HepG2 (cell line): ENCODE measurements at regions not wholly inside any gene's neighbourhood (a gene's known extent, or its start where the extent isn't known, plus 50 kb on each side); places are given as distances from the start of the nearest gene placed in this dataset.
A peak's percentile ranks its signal among the peaks of the same experiment; 100 is the strongest.

Experiments
- FOXA1 ChIP-seq, 2 experiments: fragments of 450-650 bp in 1 of 2; sonication (generic) in 1 of 2; formaldehyde crosslinking in 1 of 2; IDR thresholded peaks; 2 replicates each; pipeline versions ENCODE4 v1.4.0 to v1.6.1; 2016 to 2020; ENCODE audit warnings: missing genetic modification reagents in 1 of 2
- HCFC1 ChIP-seq: fragments of 150-350 bp; IDR thresholded peaks from 2 replicates; pipeline ENCODE4 v1.6.1; 2014; ENCODE audit warnings: low read depth, low read length
- HNRNPK ChIP-seq: fragments of 200-400 bp; formaldehyde crosslinking; IDR thresholded peaks from 2 replicates; pipeline ENCODE4 v1.6.1; 2018; ENCODE audit warnings: low read length, low read depth, moderate library complexity, mild to moderate bottlenecking; ENCODE audit not compliant: poor library complexity, severe bottlenecking
- HNRNPLL ChIP-seq: fragments of 200-400 bp; formaldehyde crosslinking; IDR thresholded peaks from 2 replicates; pipeline ENCODE4 v1.6.1; 2017; ENCODE audit warnings: mild to moderate bottlenecking, low read depth, low read length; ENCODE audit not compliant: poor library complexity, severe bottlenecking
- NR2F6 ChIP-seq, 2 experiments: IDR thresholded peaks; 2 replicates each; pipeline ENCODE4 v1.6.1; 2016; ENCODE audit warnings: antibody characterized with exemption in 1 of 2, mild to moderate bottlenecking in 1 of 2
- RFX1 ChIP-seq: fragments of 450-650 bp; IDR thresholded peaks from 2 replicates; pipeline ENCODE4 v1.6.1; 2017
- SKI ChIP-seq: fragments of 450-650 bp; IDR thresholded peaks from one replicate; pipeline ENCODE4 v1.6.1; 2018; ENCODE audit warnings: mild to moderate bottlenecking; ENCODE audit not compliant: partially characterized antibody
- STAG1 ChIP-seq: sonication (generic); formaldehyde crosslinking; IDR thresholded peaks from 2 replicates; pipeline ENCODE4 v1.4.0; 2020; ENCODE audit warnings: missing genetic modification reagents
- ZBTB7B ChIP-seq: sonication (generic); formaldehyde crosslinking; IDR thresholded peaks from 2 replicates; pipeline ENCODE4 v1.4.0; 2020; ENCODE audit warnings: missing genetic modification reagents
- ZNF331 ChIP-seq: sonication (generic); formaldehyde crosslinking; IDR thresholded peaks from 2 replicates; pipeline ENCODE4 v1.4.0; 2020; ENCODE audit warnings: missing genetic modification reagents
- TF ChIP-seq, protein P1 (sequence below): sonication (generic); formaldehyde crosslinking; IDR thresholded peaks from 2 replicates; pipeline ENCODE4 v1.4.0; 2020; ENCODE audit warnings: missing genetic modification reagents, borderline replicate concordance
- TF ChIP-seq, protein P2 (sequence below): sonication (generic); formaldehyde crosslinking; IDR thresholded peaks from 2 replicates; pipeline ENCODE4 v1.4.0; 2020; ENCODE audit warnings: missing genetic modification reagents
- TF ChIP-seq, protein P3 (sequence below): sonication (generic); formaldehyde crosslinking; conservative IDR thresholded peaks from 2 replicates; pipeline ENCODE4 v1.8.0; 2022; ENCODE audit warnings: mild to moderate bottlenecking, moderate library complexity, missing genetic modification reagents
- TF ChIP-seq, protein P4 (sequence below): sonication (generic); formaldehyde crosslinking; IDR thresholded peaks from 2 replicates; pipeline ENCODE4 v1.4.0; 2020; ENCODE audit warnings: missing genetic modification reagents

DNA sequence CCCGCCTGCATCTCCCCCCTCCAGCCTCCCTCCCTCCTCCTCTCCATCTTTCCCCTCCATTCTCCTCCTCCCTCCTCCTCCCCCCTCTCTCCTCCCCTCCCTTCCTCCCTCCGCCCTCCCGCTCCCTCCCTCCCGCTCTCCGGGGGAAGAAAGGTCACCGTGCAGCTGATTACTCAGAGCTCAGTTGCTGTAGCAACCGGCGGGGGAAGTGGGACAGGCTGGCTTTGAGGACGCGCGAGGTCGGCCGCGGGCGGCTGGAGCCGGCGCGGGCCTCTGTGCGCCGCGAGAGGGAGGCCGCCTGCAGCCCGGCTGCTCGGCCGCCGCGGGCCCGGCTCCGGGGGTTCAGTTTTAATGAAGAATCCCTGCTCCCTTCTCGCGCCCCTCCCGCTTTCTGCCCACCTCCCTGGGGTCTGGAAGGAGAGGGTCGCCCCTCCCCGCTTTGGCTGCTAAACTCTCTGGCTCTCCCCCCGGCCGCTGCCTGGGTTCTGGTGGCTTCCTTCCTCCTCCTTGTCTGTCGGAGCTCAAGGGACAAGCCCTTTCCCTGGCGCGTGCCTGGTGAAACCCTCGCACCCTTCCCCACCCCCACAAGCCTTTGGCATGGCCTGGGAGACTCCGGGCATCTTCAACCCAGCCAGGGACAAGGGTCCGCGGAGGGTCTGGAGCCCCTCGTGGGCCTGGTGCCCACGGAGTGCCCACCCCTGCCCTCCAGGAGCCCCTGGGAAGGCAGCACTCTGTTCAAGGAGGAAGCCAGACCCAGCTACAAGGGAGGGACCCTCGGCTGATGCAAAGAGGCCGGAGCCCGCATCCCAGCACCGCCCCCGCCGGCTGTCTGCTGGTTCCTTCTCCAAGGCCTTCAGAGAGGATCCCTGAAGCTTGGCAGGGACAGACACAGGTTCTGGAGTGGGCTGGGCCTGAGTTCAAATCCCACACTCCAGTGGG is 160.3 kb downstream of the C9orf50 start (continued):
- TF ChIP-seq, protein P1, sequence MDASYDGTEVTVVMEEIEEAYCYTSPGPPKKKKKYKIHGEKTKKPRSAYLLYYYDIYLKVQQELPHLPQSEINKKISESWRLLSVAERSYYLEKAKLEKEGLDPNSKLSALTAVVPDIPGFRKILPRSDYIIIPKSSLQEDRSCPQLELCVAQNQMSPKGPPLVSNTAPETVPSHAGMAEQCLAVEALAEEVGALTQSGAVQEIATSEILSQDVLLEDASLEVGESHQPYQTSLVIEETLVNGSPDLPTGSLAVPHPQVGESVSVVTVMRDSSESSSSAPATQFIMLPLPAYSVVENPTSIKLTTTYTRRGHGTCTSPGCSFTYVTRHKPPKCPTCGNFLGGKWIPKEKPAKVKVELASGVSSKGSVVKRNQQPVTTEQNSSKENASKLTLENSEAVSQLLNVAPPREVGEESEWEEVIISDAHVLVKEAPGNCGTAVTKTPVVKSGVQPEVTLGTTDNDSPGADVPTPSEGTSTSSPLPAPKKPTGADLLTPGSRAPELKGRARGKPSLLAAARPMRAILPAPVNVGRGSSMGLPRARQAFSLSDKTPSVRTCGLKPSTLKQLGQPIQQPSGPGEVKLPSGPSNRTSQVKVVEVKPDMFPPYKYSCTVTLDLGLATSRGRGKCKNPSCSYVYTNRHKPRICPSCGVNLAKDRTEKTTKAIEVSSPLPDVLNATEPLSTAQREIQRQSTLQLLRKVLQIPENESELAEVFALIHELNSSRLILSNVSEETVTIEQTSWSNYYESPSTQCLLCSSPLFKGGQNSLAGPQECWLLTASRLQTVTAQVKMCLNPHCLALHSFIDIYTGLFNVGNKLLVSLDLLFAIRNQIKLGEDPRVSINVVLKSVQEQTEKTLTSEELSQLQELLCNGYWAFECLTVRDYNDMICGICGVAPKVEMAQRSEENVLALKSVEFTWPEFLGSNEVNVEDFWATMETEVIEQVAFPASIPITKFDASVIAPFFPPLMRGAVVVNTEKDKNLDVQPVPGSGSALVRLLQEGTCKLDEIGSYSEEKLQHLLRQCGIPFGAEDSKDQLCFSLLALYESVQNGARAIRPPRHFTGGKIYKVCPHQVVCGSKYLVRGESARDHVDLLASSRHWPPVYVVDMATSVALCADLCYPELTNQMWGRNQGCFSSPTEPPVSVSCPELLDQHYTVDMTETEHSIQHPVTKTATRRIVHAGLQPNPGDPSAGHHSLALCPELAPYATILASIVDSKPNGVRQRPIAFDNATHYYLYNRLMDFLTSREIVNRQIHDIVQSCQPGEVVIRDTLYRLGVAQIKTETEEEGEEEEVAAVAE (CRISPR knock-in tag): no peak
- TF ChIP-seq, protein P2, sequence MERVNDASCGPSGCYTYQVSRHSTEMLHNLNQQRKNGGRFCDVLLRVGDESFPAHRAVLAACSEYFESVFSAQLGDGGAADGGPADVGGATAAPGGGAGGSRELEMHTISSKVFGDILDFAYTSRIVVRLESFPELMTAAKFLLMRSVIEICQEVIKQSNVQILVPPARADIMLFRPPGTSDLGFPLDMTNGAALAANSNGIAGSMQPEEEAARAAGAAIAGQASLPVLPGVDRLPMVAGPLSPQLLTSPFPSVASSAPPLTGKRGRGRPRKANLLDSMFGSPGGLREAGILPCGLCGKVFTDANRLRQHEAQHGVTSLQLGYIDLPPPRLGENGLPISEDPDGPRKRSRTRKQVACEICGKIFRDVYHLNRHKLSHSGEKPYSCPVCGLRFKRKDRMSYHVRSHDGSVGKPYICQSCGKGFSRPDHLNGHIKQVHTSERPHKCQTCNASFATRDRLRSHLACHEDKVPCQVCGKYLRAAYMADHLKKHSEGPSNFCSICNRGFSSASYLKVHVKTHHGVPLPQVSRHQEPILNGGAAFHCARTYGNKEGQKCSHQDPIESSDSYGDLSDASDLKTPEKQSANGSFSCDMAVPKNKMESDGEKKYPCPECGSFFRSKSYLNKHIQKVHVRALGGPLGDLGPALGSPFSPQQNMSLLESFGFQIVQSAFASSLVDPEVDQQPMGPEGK (CRISPR knock-in tag): peak; percentile 23
- TF ChIP-seq FOXA1 (IDR thresholded peaks at IDR 0.05) (no peak), FOXA1 (CRISPR knock-in tag; IDR thresholded peaks at IDR 0.05) (0 out of 2 replicates have a peak, but pooled peaks have one; percentile 25), STAG1 (CRISPR knock-in tag) (peak; percentile 24; the same call in 1 of the 2 replicates), SKI (peak; percentile 74), NR2F6 (IDR thresholded peaks at IDR 0.05) (peak; percentile 83), NR2F6 (CRISPR knock-in tag; IDR thresholded peaks at IDR 0.05) (peak; percentile 86), HNRNPK (peak; percentile 52), HCFC1 (peak; percentile 20; the same call in 1 of the 2 replicates), ZNF331 (CRISPR knock-in tag) (0 out of 2 replicates have a peak, but pooled peaks have one; percentile 27), HNRNPLL (peak; percentile 44), RFX1 (peak; percentile 78), ZBTB7B (0 out of 2 replicates have a peak, but pooled peaks have one; percentile 10)
- TF ChIP-seq, protein P3, sequence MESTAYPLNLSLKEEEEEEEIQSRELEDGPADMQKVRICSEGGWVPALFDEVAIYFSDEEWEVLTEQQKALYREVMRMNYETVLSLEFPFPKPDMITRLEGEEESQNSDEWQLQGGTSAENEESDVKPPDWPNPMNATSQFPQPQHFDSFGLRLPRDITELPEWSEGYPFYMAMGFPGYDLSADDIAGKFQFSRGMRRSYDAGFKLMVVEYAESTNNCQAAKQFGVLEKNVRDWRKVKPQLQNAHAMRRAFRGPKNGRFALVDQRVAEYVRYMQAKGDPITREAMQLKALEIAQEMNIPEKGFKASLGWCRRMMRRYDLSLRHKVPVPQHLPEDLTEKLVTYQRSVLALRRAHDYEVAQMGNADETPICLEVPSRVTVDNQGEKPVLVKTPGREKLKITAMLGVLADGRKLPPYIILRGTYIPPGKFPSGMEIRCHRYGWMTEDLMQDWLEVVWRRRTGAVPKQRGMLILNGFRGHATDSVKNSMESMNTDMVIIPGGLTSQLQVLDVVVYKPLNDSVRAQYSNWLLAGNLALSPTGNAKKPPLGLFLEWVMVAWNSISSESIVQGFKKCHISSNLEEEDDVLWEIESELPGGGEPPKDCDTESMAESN (CRISPR knock-in tag): peak; percentile 61; the same call in 1 of the 2 replicates
- TF ChIP-seq, protein P4, sequence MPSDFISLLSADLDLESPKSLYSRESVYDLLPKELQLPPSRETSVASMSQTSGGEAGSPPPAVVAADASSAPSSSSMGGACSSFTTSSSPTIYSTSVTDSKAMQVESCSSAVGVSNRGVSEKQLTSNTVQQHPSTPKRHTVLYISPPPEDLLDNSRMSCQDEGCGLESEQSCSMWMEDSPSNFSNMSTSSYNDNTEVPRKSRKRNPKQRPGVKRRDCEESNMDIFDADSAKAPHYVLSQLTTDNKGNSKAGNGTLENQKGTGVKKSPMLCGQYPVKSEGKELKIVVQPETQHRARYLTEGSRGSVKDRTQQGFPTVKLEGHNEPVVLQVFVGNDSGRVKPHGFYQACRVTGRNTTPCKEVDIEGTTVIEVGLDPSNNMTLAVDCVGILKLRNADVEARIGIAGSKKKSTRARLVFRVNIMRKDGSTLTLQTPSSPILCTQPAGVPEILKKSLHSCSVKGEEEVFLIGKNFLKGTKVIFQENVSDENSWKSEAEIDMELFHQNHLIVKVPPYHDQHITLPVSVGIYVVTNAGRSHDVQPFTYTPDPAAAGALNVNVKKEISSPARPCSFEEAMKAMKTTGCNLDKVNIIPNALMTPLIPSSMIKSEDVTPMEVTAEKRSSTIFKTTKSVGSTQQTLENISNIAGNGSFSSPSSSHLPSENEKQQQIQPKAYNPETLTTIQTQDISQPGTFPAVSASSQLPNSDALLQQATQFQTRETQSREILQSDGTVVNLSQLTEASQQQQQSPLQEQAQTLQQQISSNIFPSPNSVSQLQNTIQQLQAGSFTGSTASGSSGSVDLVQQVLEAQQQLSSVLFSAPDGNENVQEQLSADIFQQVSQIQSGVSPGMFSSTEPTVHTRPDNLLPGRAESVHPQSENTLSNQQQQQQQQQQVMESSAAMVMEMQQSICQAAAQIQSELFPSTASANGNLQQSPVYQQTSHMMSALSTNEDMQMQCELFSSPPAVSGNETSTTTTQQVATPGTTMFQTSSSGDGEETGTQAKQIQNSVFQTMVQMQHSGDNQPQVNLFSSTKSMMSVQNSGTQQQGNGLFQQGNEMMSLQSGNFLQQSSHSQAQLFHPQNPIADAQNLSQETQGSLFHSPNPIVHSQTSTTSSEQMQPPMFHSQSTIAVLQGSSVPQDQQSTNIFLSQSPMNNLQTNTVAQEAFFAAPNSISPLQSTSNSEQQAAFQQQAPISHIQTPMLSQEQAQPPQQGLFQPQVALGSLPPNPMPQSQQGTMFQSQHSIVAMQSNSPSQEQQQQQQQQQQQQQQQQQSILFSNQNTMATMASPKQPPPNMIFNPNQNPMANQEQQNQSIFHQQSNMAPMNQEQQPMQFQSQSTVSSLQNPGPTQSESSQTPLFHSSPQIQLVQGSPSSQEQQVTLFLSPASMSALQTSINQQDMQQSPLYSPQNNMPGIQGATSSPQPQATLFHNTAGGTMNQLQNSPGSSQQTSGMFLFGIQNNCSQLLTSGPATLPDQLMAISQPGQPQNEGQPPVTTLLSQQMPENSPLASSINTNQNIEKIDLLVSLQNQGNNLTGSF (CRISPR knock-in tag): no peak
